Liver (tissue), 8 donors: ENCODE measurements at regions not wholly inside any gene's neighbourhood (a gene's known extent, or its start where the extent isn't known, plus 50 kb on each side); places are given as distances from the start of the nearest gene placed in this dataset.

Experiments
- DNase-seq: peaks from one replicate; pipeline ENCODE4 v3.0.0-alpha.2; 2017; ENCODE audit warnings: low spot score
- H3K27ac ChIP-seq, 2 donors: one replicate each; pipeline ENCODE4 v1.7.0; 2013; ENCODE audit warnings: inconsistent platforms in 2 of 2, low read length in 2 of 2, control low read depth in 1 of 2, low read depth in 1 of 2, mild to moderate bottlenecking in 1 of 2
- H3K27me3 ChIP-seq, 4 donors: one replicate each; pipeline versions ENCODE4 v1.6.1 to v1.7.0; 2013; ENCODE audit warnings: low read length in 3 of 4, inconsistent platforms in 1 of 4, mild to moderate bottlenecking in 1 of 4, moderate library complexity in 1 of 4; ENCODE audit not compliant: control insufficient read depth in 4 of 4, insufficient read depth in 4 of 4
- H3K36me3 ChIP-seq, 4 donors: one replicate each; pipeline versions ENCODE4 v1.6.1 to v1.7.0; 2013; ENCODE audit warnings: low read length in 3 of 4, mild to moderate bottlenecking in 3 of 4, low read depth in 1 of 4, moderate library complexity in 1 of 4; ENCODE audit not compliant: control insufficient read depth in 4 of 4, insufficient read depth in 3 of 4
- H3K4me1 ChIP-seq, 4 donors: one replicate each; pipeline versions ENCODE4 v1.6.1 to v1.7.0; 2013; ENCODE audit warnings: low read length in 3 of 4, mild to moderate bottlenecking in 3 of 4, moderate library complexity in 1 of 4; ENCODE audit not compliant: control insufficient read depth in 4 of 4, insufficient read depth in 4 of 4
- H3K4me3 ChIP-seq, 3 donors: one replicate each; pipeline versions ENCODE4 v1.6.1 to v1.7.0; 2013; ENCODE audit warnings: low read length in 3 of 3, control low read depth in 1 of 3, low read depth in 1 of 3, mild to moderate bottlenecking in 1 of 3
- H3K9ac ChIP-seq, 2 donors: one replicate each; pipeline ENCODE4 v1.7.0; 2013; ENCODE audit warnings: low read length in 2 of 2, mild to moderate bottlenecking in 2 of 2, moderate library complexity in 2 of 2, control low read depth in 1 of 2, low read depth in 1 of 2
- H3K9me3 ChIP-seq, 4 donors: one replicate each; pipeline versions ENCODE4 v1.6.1 to v1.7.0; 2013; ENCODE audit warnings: low read length in 3 of 4; ENCODE audit not compliant: control insufficient read depth in 4 of 4
- CTCF ChIP-seq: fragments of 150-350 bp; IDR thresholded peaks from 2 replicates; pipeline ENCODE4 v1.5.1; 2017; ENCODE audit warnings: improper control_type of control experiment, low read depth, low read length; ENCODE audit not compliant: missing input control
- EGR1 ChIP-seq, 2 donors: IDR thresholded peaks; 2 replicates each; pipeline ENCODE4 v1.6.1; 2016 to 2018; ENCODE audit warnings: antibody characterized with exemption in 2 of 2, low read depth in 2 of 2
- FOXA1 ChIP-seq: IDR thresholded peaks from 2 replicates; pipeline ENCODE4 v1.6.1; 2016; ENCODE audit warnings: antibody characterized with exemption
- FOXA2 ChIP-seq: IDR thresholded peaks from 2 replicates; pipeline ENCODE4 v1.6.1; 2016; ENCODE audit warnings: antibody characterized with exemption
- GABPA ChIP-seq, 2 donors: IDR thresholded peaks in 1 of 2; conservative IDR thresholded peaks in 1 of 2; 2 replicates each; pipeline ENCODE4 v1.6.1; 2016; ENCODE audit warnings: antibody characterized with exemption in 2 of 2, mild to moderate bottlenecking in 1 of 2, moderate library complexity in 1 of 2
- HNF4A ChIP-seq, 2 donors: conservative IDR thresholded peaks; 2 replicates each; pipeline ENCODE4 v1.6.1; 2016; ENCODE audit warnings: antibody characterized with exemption in 2 of 2, mild to moderate bottlenecking in 2 of 2
- HNF4G ChIP-seq: IDR thresholded peaks from 2 replicates; pipeline ENCODE4 v1.6.1; 2016; ENCODE audit warnings: antibody characterized with exemption
- JUND ChIP-seq, 2 donors: IDR thresholded peaks; 2 replicates each; pipeline ENCODE4 v1.6.1; 2016; ENCODE audit warnings: antibody characterized with exemption in 2 of 2
- NR2F2 ChIP-seq: IDR thresholded peaks from 2 replicates; pipeline ENCODE4 v1.6.1; 2016; ENCODE audit warnings: antibody characterized with exemption
- RAD21 ChIP-seq, 2 donors: IDR thresholded peaks; 2 replicates each; pipeline ENCODE4 v1.6.1; 2016; ENCODE audit warnings: antibody characterized with exemption in 2 of 2, mild to moderate bottlenecking in 2 of 2
- REST ChIP-seq: IDR thresholded peaks from 2 replicates; pipeline ENCODE4 v1.6.1; 2016; ENCODE audit warnings: antibody characterized with exemption, mild to moderate bottlenecking
- RXRA ChIP-seq, 2 donors: IDR thresholded peaks; 2 replicates each; pipeline ENCODE4 v1.6.1; 2017 to 2018; ENCODE audit warnings: antibody characterized with exemption in 2 of 2, mild to moderate bottlenecking in 1 of 2
- SP1 ChIP-seq: IDR thresholded peaks from 2 replicates; pipeline ENCODE4 v1.6.1; 2018; ENCODE audit warnings: antibody characterized with exemption, mild to moderate bottlenecking
- TAF1 ChIP-seq: conservative IDR thresholded peaks from 2 replicates; pipeline ENCODE4 v1.6.1; 2016; ENCODE audit warnings: antibody characterized with exemption, mild to moderate bottlenecking
- YY1 ChIP-seq: IDR thresholded peaks from 2 replicates; pipeline ENCODE4 v1.6.1; 2016; ENCODE audit warnings: antibody characterized with exemption, mild to moderate bottlenecking
- WGBS: extraction: QIAGEN DNeasy Blood & Tissue Kit; methylation state at CpG from one replicate; pipeline ENCODE4 v1.1.7; 2013; 5-methylcytosine and 5-hydroxymethylcytosine counted together
- TF ChIP-seq, protein P1 (sequence below): IDR thresholded peaks from 2 replicates; pipeline ENCODE4 v1.6.1; 2016; ENCODE audit warnings: antibody characterized with exemption
- TF ChIP-seq, protein P2 (sequence below): IDR thresholded peaks from 2 replicates; pipeline ENCODE4 v1.6.1; 2016; ENCODE audit warnings: antibody characterized with exemption
- TF ChIP-seq, protein P3 (sequence below): IDR thresholded peaks from 2 replicates; pipeline ENCODE4 v1.6.1; 2016; ENCODE audit warnings: antibody characterized with exemption
- donor health status: healthy.
- donor health status: healthy.
- donor health status: healthy.
- donor health status: healthy.
- donor health status: healthy.

- DNase-seq, result no peak
- H3K27ac ChIP-seq, result no peak overlapping the region
- peaks cover 2 to 7% (median 4%) of the 10 kb centered on the region in 4 donors for H3K9me3 ChIP-seq
- H3K27me3 ChIP-seq, result no peaks in the 10 kb centered on the region
- H3K4me3 ChIP-seq, result no peak overlapping the region
- H3K4me1 ChIP-seq, result no peaks in the 10 kb centered on the region
- H3K36me3 ChIP-seq, result no peaks in the 10 kb centered on the region
- H3K9ac ChIP-seq, result no peak overlapping the region
- 82% methylated on average over 3 of the region's 3 CpGs for WGBS
- TF ChIP-seq, protein P1, sequence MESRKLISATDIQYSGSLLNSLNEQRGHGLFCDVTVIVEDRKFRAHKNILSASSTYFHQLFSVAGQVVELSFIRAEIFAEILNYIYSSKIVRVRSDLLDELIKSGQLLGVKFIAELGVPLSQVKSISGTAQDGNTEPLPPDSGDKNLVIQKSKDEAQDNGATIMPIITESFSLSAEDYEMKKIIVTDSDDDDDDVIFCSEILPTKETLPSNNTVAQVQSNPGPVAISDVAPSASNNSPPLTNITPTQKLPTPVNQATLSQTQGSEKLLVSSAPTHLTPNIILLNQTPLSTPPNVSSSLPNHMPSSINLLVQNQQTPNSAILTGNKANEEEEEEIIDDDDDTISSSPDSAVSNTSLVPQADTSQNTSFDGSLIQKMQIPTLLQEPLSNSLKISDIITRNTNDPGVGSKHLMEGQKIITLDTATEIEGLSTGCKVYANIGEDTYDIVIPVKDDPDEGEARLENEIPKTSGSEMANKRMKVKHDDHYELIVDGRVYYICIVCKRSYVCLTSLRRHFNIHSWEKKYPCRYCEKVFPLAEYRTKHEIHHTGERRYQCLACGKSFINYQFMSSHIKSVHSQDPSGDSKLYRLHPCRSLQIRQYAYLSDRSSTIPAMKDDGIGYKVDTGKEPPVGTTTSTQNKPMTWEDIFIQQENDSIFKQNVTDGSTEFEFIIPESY, result no peak
These were observed 402.1 kb downstream of the PRELID2 start for GRCh38 chr5:145433077-145433476.

- 79% methylated on average over 3 of the region's 3 CpGs for WGBS
- Histone ChIP-seq H3K27ac (no peak overlapping the region), H3K36me3 (no peaks in the 10 kb centered on the region), H3K27me3 (no peaks in the 10 kb centered on the region), H3K9me3 (peaks cover 0 to 3% (median 0%) of the 10 kb centered on the region in 4 donors), H3K9ac (no peak overlapping the region), H3K4me3 (no peak overlapping the region), H3K4me1 (no peaks in the 10 kb centered on the region)
- no peak for DNase-seq
- TF ChIP-seq, protein P2, sequence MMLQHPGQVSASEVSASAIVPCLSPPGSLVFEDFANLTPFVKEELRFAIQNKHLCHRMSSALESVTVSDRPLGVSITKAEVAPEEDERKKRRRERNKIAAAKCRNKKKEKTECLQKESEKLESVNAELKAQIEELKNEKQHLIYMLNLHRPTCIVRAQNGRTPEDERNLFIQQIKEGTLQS, result no peak
- TF ChIP-seq NR2F2 (no peak), EGR1 (IDR thresholded peaks at IDR 0.05; ENCODE audit: low read depth in 2 of 2) (no peak), YY1 (no peak), FOXA1 (no peak), SP1 (no peak), HNF4G (no peak), HNF4A (conservative IDR thresholded peaks at IDR 0.05) (no peak), JUND (IDR thresholded peaks at IDR 0.05) (no peak), CTCF (no peak), RAD21 (IDR thresholded peaks at IDR 0.05) (no peak), TAF1 (no peak), GABPA (IDR thresholded peaks at IDR 0.05 in 1 of 2, conservative IDR thresholded peaks at IDR 0.05 in 1 of 2) (no peak), REST (no peak), RXRA (IDR thresholded peaks at IDR 0.05) (no peak), FOXA2 (no peak)
- TF ChIP-seq, protein P3, sequence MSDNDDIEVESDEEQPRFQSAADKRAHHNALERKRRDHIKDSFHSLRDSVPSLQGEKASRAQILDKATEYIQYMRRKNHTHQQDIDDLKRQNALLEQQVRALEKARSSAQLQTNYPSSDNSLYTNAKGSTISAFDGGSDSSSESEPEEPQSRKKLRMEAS, result no peak
- TF ChIP-seq, protein P1, result no peak
These were observed 406.0 kb downstream of the PRELID2 start for GRCh38 chr5:145429170-145429569.
